Hepatocyte (in vitro differentiated cells): ENCODE measurements at regions not wholly inside any gene's neighbourhood (a gene's known extent, or its start where the extent isn't known, plus 50 kb on each side); places are given as distances from the start of the nearest gene placed in this dataset.

Experiments
- EZH2 ChIP-seq: fragments of 200-600 bp; sonication (generic); IDR thresholded peaks from 2 replicates; pipeline ENCODE4 v1.6.1; 2016; ENCODE audit warnings: antibody characterized with exemption, mild to moderate bottlenecking, borderline replicate concordance
- TF ChIP-seq, protein P1 (sequence below): fragments of 200-600 bp; sonication (generic); IDR thresholded peaks from 2 replicates; pipeline ENCODE4 v1.5.1; 2016; ENCODE audit warnings: antibody characterized with exemption, mild to moderate bottlenecking; ENCODE audit not compliant: poor library complexity

DNA sequence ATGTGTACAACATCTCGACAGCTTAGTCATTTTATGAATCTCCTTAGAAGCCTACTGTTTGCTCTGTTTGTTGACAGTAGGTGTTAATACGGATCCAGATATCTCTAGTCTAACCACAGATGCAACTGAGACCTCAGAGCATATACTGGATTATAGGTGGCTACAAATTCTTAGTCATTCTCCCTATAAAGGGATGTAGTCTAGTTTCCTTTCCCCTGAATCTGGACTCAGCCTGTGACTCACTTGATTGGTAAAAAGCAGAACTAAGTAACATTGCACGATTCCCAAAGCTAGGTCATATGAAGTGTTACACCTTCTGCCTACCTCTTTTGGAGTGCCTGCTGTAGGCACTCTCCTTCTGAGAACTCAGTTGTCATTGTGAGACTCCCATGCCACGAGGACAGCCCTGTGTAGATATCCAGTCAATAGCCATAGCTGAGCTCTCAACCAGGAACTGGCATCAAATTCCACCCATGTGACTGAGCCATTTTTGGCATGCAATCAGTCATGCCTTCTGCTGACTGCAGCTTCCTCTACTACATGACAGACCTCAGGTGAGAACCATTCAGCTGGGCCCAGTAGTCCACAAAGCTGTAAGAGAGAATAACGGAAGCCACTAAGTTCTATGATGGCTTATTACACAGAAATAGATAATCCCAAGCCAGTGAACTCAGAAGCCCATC, 135.9 kb upstream of the CHRM3 start:
- TF ChIP-seq, protein P1, sequence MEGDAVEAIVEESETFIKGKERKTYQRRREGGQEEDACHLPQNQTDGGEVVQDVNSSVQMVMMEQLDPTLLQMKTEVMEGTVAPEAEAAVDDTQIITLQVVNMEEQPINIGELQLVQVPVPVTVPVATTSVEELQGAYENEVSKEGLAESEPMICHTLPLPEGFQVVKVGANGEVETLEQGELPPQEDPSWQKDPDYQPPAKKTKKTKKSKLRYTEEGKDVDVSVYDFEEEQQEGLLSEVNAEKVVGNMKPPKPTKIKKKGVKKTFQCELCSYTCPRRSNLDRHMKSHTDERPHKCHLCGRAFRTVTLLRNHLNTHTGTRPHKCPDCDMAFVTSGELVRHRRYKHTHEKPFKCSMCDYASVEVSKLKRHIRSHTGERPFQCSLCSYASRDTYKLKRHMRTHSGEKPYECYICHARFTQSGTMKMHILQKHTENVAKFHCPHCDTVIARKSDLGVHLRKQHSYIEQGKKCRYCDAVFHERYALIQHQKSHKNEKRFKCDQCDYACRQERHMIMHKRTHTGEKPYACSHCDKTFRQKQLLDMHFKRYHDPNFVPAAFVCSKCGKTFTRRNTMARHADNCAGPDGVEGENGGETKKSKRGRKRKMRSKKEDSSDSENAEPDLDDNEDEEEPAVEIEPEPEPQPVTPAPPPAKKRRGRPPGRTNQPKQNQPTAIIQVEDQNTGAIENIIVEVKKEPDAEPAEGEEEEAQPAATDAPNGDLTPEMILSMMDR: no peak
- no peak for TF ChIP-seq EZH2
